OCI-LY3 (cell line): ENCODE measurements at regions not wholly inside any gene's neighbourhood (a gene's known extent, or its start where the extent isn't known, plus 50 kb on each side); places are given as distances from the start of the nearest gene placed in this dataset.

Experiments used
- CTCF ChIP-seq: fragments of 200-600, 300-600 bp; sonication (generic); IDR thresholded peaks from 2 replicates; pipeline ENCODE4 v1.5.1; 2014; ENCODE audit warnings: antibody characterized with exemption, low read length, low read depth
- EZH2phosphoT487 ChIP-seq: fragments of 200-600 bp; shearing (Covaris generic); IDR thresholded peaks from 2 replicates; pipeline ENCODE4 v1.6.1; 2018; ENCODE audit warnings: antibody characterized with exemption, mixed run types, low read depth

DNA sequence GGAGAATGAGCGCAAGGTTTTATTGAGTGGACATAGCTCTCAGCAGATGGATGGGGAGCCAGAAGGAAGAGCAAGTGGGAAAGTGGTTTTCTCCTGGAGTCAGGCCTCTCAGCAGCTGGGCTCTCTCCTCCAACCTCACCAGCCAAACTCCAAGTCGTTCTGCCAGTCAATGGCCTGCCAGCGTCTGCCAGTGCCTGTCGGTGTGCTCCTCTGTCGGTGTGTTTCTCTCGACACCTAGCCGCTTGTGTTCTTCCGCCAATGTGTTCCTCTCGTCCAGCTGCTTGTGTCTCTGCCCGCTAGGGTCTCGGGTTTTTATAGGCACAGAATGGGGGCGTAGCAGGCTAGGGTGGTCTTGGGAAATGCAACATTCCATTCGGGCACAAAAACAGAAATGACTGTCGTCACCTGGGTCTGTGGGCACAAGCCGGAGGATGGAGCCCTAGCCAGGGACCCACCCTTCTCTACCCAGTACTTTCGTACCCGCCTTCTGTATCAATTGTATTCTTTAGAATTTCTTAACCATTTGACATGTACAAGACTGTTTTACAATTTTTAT, 1365.4 kb downstream of the FSCB start:
- TF ChIP-seq EZH2phosphoT487 (no peak), CTCF (no peak)
